ENCODE measurements at regions not wholly inside any gene's neighbourhood (a gene's known extent, or its start where the extent isn't known, plus 50 kb on each side); places are given as distances from the start of the nearest gene placed in this dataset.

DNA sequence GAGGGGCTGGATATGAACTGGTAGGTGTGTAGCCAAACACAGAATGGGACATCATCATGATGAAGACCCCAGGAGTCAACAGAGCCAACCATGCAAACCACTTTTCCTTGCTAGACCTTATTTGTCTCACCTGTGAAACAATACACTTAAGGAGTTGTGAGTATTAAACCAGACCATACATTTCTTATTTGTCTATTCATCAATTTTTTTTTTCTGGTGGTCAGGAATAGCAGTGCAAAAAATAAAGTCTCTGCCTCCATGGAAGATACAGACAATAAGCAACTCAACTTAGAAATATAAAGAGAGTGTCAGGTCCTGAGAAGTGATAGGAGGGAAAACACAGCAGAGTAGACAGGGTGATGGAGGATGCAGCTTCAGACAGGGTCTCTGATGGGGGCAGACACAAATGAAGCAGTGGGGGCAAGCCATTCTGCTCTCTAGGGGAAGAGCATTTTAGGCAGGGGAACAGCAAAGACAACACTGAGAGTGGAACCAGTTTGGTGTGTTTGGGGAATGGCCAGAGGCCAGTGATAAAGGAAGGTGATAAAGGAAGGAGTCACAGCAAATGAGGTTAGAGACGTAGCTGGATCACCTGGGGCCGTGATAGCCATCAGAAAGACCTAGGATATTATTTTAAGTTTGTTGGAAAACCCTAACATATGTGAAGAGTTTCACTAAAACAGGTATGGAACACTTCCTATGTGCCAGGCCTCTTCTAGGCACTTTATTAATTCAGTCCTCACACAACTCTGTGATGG, 256.2 kb downstream of the MAN2A1 start:
- DNase-seq, result no peak

DNA sequence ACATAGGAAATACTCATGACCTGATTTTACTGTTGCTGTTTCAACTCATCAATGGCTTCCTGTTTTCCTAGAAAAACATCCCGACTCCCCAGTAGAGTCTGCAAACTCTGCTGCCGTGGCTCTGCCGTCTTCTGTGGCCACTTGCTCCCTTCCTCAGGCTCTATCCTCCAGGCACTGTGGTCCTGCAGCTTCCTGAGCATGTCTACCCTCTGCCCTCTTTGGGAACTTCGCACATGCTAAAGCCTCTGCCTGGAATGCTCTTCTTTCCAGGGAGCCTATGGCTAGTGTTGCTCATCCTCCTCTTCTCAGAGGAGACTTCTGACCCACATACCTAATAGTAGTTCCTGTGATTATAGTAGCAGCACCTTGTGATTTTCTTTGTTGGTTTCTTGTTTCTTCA, 256.9 kb downstream of the MAN2A1 start:
- DNase-seq, result no peak

- DNase-seq, result no peak
These were observed 257.9 kb downstream of the MAN2A1 start for GRCh38 chr5:109947667-109948066.

GRCh38 chr5:109950634-109951033, 260.9 kb downstream of the MAN2A1 start:
- no peak for DNase-seq

GRCh38 chr5:109951348-109951747, 261.6 kb downstream of the MAN2A1 start:
- no peak for DNase-seq

DNA sequence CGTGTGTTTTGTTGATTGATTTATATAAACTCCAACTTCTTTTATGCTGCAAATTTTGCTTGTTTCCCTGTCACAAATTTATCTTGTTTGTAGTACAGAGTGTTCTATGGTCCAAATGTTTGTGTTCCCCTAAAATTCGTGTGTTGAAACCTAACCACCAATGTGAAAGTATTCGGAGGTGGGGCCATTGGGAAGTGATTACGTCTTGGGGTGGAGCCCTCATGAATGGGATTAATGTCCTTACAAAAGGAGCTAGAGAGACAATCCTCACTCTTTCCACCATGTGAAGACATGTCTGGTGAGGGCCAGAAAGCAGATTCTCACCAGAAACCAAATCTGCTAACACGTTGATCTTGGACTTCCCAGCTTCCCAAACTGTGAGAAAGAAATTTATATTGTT, 262.0 kb downstream of the MAN2A1 start:
- DNase-seq, result no peak

DNA sequence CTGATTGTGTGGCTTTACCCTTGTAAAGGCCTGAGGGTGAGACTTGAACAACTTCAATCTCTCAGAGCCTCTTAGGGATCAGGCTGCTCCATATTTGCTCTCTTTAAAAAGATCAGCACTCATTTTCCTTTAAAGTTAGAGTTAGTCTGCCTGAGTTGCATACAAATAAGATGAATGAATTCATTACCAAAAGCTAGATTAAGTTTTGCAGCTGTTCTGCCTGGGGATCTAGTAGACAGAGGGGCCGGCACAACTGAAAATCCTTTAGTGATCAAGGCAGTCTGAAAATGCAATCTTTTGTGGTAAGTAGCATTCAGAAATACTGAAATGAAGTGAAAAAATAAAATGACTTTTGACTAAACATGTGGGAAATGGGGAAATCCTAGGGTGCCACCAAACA, 264.0 kb downstream of the MAN2A1 start:
- DNase-seq, result no peak

DNA sequence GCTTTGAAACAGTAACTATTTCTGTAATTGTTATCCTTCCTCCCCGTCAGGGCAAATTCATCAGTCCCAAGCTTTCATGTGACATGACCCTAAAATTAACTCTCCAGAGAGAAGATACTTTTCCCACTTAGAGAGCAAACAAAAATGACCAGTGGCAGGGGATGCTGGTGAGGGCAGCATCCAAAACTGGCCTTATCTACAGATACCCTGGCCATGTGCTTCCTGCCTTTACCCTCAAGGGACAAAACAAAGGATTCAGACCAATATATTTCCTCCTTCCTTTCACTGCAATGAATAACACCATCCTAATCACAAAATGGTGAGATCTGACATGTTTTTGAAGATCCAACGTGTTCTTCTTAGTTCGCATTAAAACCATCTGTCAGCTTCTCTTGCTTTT, 267.2 kb downstream of the MAN2A1 start:
- no peak for DNase-seq

GRCh38 chr5:109958082-109958481, 268.4 kb downstream of the MAN2A1 start:
- no peak for DNase-seq

- no peak for DNase-seq
These were observed 269.9 kb downstream of the MAN2A1 start for GRCh38 chr5:109959652-109960051.

- DNase-seq, result no peak
These were observed 272.0 kb downstream of the MAN2A1 start for GRCh38 chr5:109961751-109962150.

DNA sequence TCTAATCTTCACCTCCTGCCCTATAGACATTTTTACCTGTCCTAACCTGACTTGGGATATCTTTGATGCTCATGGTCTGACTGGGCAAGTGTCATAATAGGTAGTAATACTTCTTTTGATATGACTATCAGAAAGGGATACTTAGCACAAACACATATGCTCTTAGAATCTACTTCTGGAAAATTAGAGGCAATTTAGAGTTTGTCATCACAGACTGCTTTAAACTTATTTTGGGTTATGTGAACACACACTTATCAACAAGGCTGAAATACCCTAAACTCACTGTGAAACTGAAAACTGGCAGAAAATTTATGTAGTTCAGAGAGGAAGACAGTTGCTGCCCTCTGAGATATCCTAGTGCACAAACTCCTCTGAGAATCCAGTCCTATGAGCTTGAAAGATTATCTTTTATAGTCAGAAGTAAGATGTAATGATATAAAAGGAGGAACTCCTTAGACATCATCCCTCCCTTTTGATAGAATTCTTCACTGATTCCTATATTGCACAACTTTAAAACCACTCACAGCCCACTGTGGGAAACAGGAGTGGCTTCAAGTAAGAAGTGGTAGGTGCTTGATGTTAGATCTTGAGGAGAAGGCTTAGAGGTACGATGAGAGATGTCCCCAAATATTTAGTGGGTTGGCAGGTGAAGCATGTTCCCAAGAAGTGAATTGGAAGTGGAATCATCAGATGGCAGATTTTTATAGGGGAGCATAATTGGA, 273.3 kb downstream of the MAN2A1 start:
- DNase-seq, result no peak

- DNase-seq, result no peak
These were observed 274.4 kb downstream of the MAN2A1 start for GRCh38 chr5:109964136-109964535.

GRCh38 chr5:109965634-109966033, 275.9 kb downstream of the MAN2A1 start:
- no peak for DNase-seq

DNA sequence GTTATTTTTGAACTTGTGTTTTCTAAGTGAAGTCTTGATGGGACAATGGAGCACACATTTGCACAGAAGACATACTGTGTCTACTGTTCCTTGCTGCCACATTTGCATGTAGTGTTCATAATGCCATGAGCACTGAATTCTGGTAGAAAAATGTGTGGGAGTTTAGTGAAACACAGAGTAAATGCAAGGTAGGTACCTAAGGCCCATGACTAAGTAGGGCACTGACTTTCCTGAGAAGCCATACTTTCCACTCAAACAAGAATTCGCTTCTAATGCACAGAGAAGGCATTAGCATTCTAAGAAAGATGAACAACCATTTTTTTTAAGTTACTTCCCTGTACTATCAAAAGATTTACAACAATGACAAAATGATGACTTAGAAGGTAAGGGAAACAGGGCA, 282.2 kb downstream of the MAN2A1 start:
- no peak for DNase-seq

GRCh38 chr5:109981979-109982378, 292.3 kb downstream of the MAN2A1 start:
- DNase-seq, result no peak

- DNase-seq, result no peak
These were observed 293.3 kb downstream of the MAN2A1 start for GRCh38 chr5:109982966-109983534.

DNA sequence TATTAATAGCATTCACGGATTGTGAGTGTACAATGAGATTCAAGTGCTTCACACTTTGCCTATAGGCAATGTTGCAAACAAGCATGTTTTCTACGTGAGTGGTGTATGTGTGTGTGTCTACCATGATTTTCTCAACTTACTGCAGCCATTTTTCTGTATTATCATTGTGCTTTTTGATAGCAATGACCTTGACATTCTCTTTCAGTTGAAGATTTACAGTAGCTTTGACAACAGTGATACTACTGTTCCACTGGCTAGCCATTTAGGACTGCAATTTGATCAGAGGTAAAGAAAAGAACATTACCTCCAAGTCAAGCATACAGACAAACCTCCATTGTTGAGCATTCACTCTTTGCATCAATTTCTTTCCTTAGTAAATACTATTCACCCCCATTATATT, 297.0 kb downstream of the MAN2A1 start:
- DNase-seq, result no peak

DNA sequence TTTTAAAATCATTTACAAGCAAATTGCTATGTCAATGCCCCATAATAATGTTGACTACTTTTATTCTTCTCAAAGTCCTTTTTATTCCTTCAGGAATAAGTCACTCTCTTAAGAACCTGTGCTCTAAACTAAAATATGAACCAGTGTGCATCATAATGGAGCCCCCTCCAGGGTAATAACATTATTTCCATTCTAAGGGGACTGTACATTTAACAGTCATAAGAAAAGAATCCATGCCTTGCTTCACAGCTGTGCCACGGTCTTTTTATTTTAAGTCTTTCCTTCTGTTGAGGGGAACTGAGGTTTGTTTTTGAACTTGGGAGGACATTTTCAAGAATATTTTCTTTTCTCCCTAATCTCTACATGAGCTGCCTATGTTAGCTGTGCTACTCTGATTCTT, 297.6 kb downstream of the MAN2A1 start:
- DNase-seq, result no peak

DNA sequence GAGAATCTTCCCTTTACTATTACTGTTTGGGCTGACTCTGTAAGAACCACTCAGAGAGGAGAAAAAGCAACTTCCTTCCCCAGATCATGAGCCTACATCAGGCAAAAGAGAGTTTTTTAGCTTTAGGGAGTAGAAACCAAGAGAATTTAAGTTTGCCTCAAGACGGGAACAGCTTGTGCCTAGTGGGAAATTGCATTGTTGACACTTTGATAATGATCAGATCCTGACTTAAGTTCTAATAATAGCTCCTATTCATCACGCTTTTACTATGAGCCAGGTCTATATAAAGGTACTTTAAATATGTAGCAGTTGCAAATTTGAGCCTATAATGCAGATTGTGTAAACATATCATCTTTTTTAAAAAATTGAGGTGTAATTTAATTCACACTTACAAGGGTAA, 298.2 kb downstream of the MAN2A1 start:
- DNase-seq, result no peak

GRCh38 chr5:109989161-109989560, 299.4 kb downstream of the MAN2A1 start:
- DNase-seq, result no peak

DNA sequence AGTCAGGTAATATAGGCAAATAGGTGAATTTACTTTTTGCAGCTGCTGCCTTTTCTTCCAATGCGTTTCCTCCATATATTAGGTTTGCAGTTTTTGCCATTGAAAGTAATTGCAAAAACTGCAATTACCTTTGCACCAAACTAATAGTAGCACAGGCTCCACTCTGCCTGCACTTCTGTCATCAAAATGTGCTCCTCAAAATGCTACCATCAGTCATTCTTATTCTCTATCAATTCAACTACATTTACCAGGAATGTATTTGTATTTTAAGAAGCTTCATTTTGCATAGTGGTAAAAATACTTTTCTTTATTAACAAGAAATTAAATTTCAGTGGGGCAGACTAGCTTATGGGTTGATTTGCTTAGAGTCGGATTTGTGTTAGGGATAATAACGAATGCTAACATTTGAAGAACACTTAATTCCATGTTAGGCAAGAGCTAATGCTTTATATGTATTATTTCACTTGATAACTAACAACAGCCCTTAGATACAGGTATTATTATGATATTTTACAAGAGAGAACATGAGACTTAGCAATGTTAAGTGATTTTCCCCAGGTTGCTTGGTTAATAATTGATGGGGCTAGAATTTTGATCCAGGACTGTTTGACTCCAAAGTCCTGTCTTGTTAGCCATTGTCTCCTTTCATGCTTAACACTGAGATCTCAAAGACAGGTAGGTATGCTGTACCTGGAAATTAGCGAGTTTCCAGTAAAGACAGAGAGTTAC, 300.4 kb downstream of the MAN2A1 start:
- DNase-seq, result no peak

GRCh38 chr5:109990723-109991359, 301.1 kb downstream of the MAN2A1 start:
- DNase-seq, result no peak
